Mesenchymal stem cell (in vitro differentiated cells and primary cell): ENCODE measurements at regions not wholly inside any gene's neighbourhood (a gene's known extent, or its start where the extent isn't known, plus 50 kb on each side); places are given as distances from the start of the nearest gene placed in this dataset.

Source experiments
- DNase-seq: peaks from one replicate; pipeline ENCODE4 v3.0.0-alpha.2; 2013
- H2AFZ ChIP-seq: one replicate; pipeline ENCODE4 v1.6.1; 2013; ENCODE audit warnings: low read depth, mild to moderate bottlenecking, control low read depth, inconsistent platforms, low read length, moderate library complexity
- H2AK5ac ChIP-seq: 2 replicates; pipeline ENCODE4 v1.6.1; 2013; ENCODE audit warnings: low read length, moderate library complexity, mild to moderate bottlenecking, inconsistent platforms; ENCODE audit not compliant: severe bottlenecking
- H2BK120ac ChIP-seq: one replicate; pipeline ENCODE4 v1.6.1; 2013; ENCODE audit warnings: low read depth, mild to moderate bottlenecking, inconsistent platforms, low read length, moderate library complexity
- H2BK12ac ChIP-seq, 2 experiments: one replicate each; pipeline ENCODE4 v1.6.1; 2013; ENCODE audit warnings: inconsistent platforms in 2 of 2, low read length in 2 of 2, mild to moderate bottlenecking in 2 of 2, moderate library complexity in 2 of 2, control low read depth in 1 of 2
- H2BK15ac ChIP-seq: one replicate; pipeline ENCODE4 v1.6.1; 2013; ENCODE audit warnings: mild to moderate bottlenecking, low read depth, inconsistent platforms; ENCODE audit not compliant: poor library complexity, severe bottlenecking
- H2BK5ac ChIP-seq: 2 replicates; pipeline ENCODE4 v1.6.1; 2013; ENCODE audit warnings: low read depth, mild to moderate bottlenecking, low read length, control low read depth, inconsistent platforms; ENCODE audit not compliant: poor library complexity, severe bottlenecking
- H3K14ac ChIP-seq, 2 experiments: one replicate each; pipeline ENCODE4 v1.6.1; 2013; ENCODE audit warnings: inconsistent platforms in 2 of 2, low read length in 2 of 2, control low read depth in 1 of 2, mild to moderate bottlenecking in 1 of 2, moderate library complexity in 1 of 2
- H3K18ac ChIP-seq, 2 experiments: one replicate each; pipeline ENCODE4 v1.6.1; 2013; ENCODE audit warnings: inconsistent platforms in 2 of 2, low read length in 2 of 2, control low read depth in 1 of 2, low read depth in 1 of 2, mild to moderate bottlenecking in 1 of 2
- H3K23ac ChIP-seq, 2 experiments: one replicate each; pipeline ENCODE4 v1.6.1; 2013; ENCODE audit warnings: inconsistent platforms in 2 of 2, low read length in 2 of 2, mild to moderate bottlenecking in 2 of 2, moderate library complexity in 2 of 2, control low read depth in 1 of 2
- H3K27ac ChIP-seq: 2 replicates; pipeline ENCODE4 v1.5.1; 2013; ENCODE audit warnings: mild to moderate bottlenecking, moderate library complexity, low read length, control low read depth, inconsistent platforms; ENCODE audit not compliant: poor library complexity, severe bottlenecking
- H3K27me3 ChIP-seq, 2 experiments: 2 replicates each; pipeline versions ENCODE4 v1.6.1 to v1.7.0; 2013; ENCODE audit warnings: low read length in 2 of 2, mild to moderate bottlenecking in 2 of 2, moderate library complexity in 2 of 2, control low read depth in 1 of 2, inconsistent platforms in 1 of 2; ENCODE audit not compliant: control insufficient read depth in 1 of 2, insufficient read depth in 1 of 2
- H3K36me3 ChIP-seq, 2 experiments: 2 replicates each; pipeline versions ENCODE4 v1.6.1 to v1.7.0; 2013; ENCODE audit warnings: low read length in 2 of 2, control low read depth in 1 of 2, inconsistent platforms in 1 of 2, low read depth in 1 of 2, mild to moderate bottlenecking in 1 of 2; ENCODE audit not compliant: insufficient read depth in 2 of 2, control insufficient read depth in 1 of 2
- H3K4ac ChIP-seq, 2 experiments: one replicate each; pipeline ENCODE4 v1.6.1; 2013; ENCODE audit warnings: inconsistent platforms in 2 of 2, low read length in 2 of 2, mild to moderate bottlenecking in 2 of 2, moderate library complexity in 2 of 2, control low read depth in 1 of 2, low read depth in 1 of 2
- H3K4me1 ChIP-seq: 2 replicates; pipeline ENCODE4 v1.6.1; 2013; ENCODE audit warnings: low read depth, low read length, control low read depth; ENCODE audit not compliant: control insufficient read depth, insufficient read depth
- H3K4me2 ChIP-seq: 2 replicates; pipeline ENCODE4 v1.6.1; 2013; ENCODE audit warnings: low read length, mild to moderate bottlenecking, inconsistent platforms; ENCODE audit not compliant: poor library complexity, severe bottlenecking
- H3K4me3 ChIP-seq, 2 experiments: 2 replicates each; pipeline versions ENCODE4 v1.5.1 to v1.7.0; 2013; ENCODE audit warnings: low read length in 2 of 2, mild to moderate bottlenecking in 2 of 2, control low read depth in 1 of 2, low read depth in 1 of 2; ENCODE audit not compliant: insufficient read depth in 1 of 2
- H3K79me1 ChIP-seq: replicated peaks from 2 replicates; pipeline ENCODE4 v1.6.1; 2013; ENCODE audit warnings: mild to moderate bottlenecking, control low read depth, low read length, inconsistent platforms; ENCODE audit not compliant: poor library complexity, severe bottlenecking
- H3K9ac ChIP-seq: 2 replicates; pipeline ENCODE4 v1.7.0; 2013; ENCODE audit warnings: mild to moderate bottlenecking, low read length, moderate library complexity
- H3K9me3 ChIP-seq: 2 replicates; pipeline ENCODE4 v1.7.0; 2013; ENCODE audit warnings: mild to moderate bottlenecking, low read length; ENCODE audit not compliant: control insufficient read depth
- H4K8ac ChIP-seq: one replicate; pipeline ENCODE4 v1.6.1; 2013; ENCODE audit warnings: inconsistent platforms, mild to moderate bottlenecking, low read length, moderate library complexity
- H4K91ac ChIP-seq: one replicate; pipeline ENCODE4 v1.6.1; 2013; ENCODE audit warnings: mild to moderate bottlenecking, low read length, inconsistent platforms
- WGBS: methylation state at CpG from one replicate; pipeline ENCODE4 v1.1.7; 2013; ENCODE audit warnings: mixed read lengths; 5-methylcytosine and 5-hydroxymethylcytosine counted together

GRCh38 chr1:70628973-70629372 lies 217.9 kb downstream of the CTH start:
- H3K4me3 ChIP-seq, result no peak overlapping the region
- DNase-seq, result no peak
- H2BK5ac ChIP-seq, result no peak overlapping the region
- no peak overlapping the region for H4K91ac ChIP-seq
- no peak overlapping the region for H3K18ac ChIP-seq
- H2AK5ac ChIP-seq, result no peak overlapping the region
- H3K4me1 ChIP-seq, result no peaks in the 10 kb centered on the region
- H2BK12ac ChIP-seq, result no peak overlapping the region
- no peak overlapping the region for H3K4me2 ChIP-seq
- no peaks in the 10 kb centered on the region for H3K36me3 ChIP-seq
- no peaks in the 10 kb centered on the region for H3K79me1 ChIP-seq
- H2BK15ac ChIP-seq, result no peak overlapping the region
- H3K4ac ChIP-seq, result no peak overlapping the region
- no peak overlapping the region for H2AFZ ChIP-seq
- H3K27me3 ChIP-seq, result no peaks in the 10 kb centered on the region
- H3K27ac ChIP-seq, result no peak overlapping the region
- H2BK120ac ChIP-seq, result no peak overlapping the region
- WGBS, result 55% methylated on average over 5 of the region's 5 CpGs
- peaks cover 6% of the 10 kb centered on the region for H3K9me3 ChIP-seq
- no peak overlapping the region for H4K8ac ChIP-seq
- no peak overlapping the region for H3K9ac ChIP-seq
- no peak overlapping the region for H3K23ac ChIP-seq
- no peak overlapping the region for H3K14ac ChIP-seq

- H3K4me1 ChIP-seq, result no peaks in the 10 kb centered on the region
- H3K36me3 ChIP-seq, result no peaks in the 10 kb centered on the region
Measured at GRCh38 chr1:70633004-70633403, 221.9 kb downstream of the CTH start.

GRCh38 chr1:70635868-70636267 lies 224.8 kb downstream of the CTH start:
- no peaks in the 10 kb centered on the region for H3K4me1 ChIP-seq
- no peaks in the 10 kb centered on the region for H3K9me3 ChIP-seq
- no peak overlapping the region for H2AK5ac ChIP-seq
- H2BK12ac ChIP-seq, result no peak overlapping the region
- no peak overlapping the region for H2AFZ ChIP-seq
- H3K4me3 ChIP-seq, result no peak overlapping the region
- H2BK5ac ChIP-seq, result no peak overlapping the region
- H3K79me1 ChIP-seq, result no peaks in the 10 kb centered on the region
- H3K14ac ChIP-seq, result no peak overlapping the region
- H4K91ac ChIP-seq, result no peak overlapping the region
- H4K8ac ChIP-seq, result no peak overlapping the region
- no peak for DNase-seq
- H3K23ac ChIP-seq, result no peak overlapping the region
- H3K18ac ChIP-seq, result no peak overlapping the region
- no CpG with 5 or more reads among the region's 3 CpGs for WGBS
- no peak overlapping the region for H2BK15ac ChIP-seq
- no peak overlapping the region for H2BK120ac ChIP-seq
- no peak overlapping the region for H3K27ac ChIP-seq
- no peak overlapping the region for H3K9ac ChIP-seq
- H3K27me3 ChIP-seq, result no peaks in the 10 kb centered on the region
- no peak overlapping the region for H3K4ac ChIP-seq
- H3K4me2 ChIP-seq, result no peak overlapping the region
- no peaks in the 10 kb centered on the region for H3K36me3 ChIP-seq

More at GRCh38 chr1:70633004-70633403, 221.9 kb downstream of the CTH start:
- H3K14ac ChIP-seq, result no peak overlapping the region
- H3K4ac ChIP-seq, result no peak overlapping the region
- H2AK5ac ChIP-seq, result no peak overlapping the region
- no peak overlapping the region for H2BK5ac ChIP-seq
- no peak overlapping the region for H3K4me3 ChIP-seq
- no peak overlapping the region for H2BK15ac ChIP-seq
- H3K9me3 ChIP-seq, result no peaks in the 10 kb centered on the region
- no peak overlapping the region for H3K18ac ChIP-seq
- no peak overlapping the region for H2BK120ac ChIP-seq
- no peak overlapping the region for H2BK12ac ChIP-seq
- H3K23ac ChIP-seq, result no peak overlapping the region
- H4K91ac ChIP-seq, result no peak overlapping the region
- 33% methylated on average over 1 of the region's 1 CpG for WGBS
- H3K9ac ChIP-seq, result no peak overlapping the region
- no peak overlapping the region for H2AFZ ChIP-seq
- H3K4me2 ChIP-seq, result no peak overlapping the region
- no peaks in the 10 kb centered on the region for H3K79me1 ChIP-seq
- H4K8ac ChIP-seq, result no peak overlapping the region
- no peaks in the 10 kb centered on the region for H3K27me3 ChIP-seq
- no peak for DNase-seq
- no peak overlapping the region for H3K27ac ChIP-seq

GRCh38 chr1:70641868-70642267 lies 230.8 kb downstream of the CTH start:
- Histone ChIP-seq H3K27ac (no peak overlapping the region), H2BK12ac (no peak overlapping the region), H2AFZ (no peak overlapping the region), H3K9ac (no peak overlapping the region), H3K14ac (no peak overlapping the region), H2BK15ac (no peak overlapping the region), H3K18ac (no peak overlapping the region), H4K8ac (no peak overlapping the region), H3K36me3 (no peaks in the 10 kb centered on the region), H2AK5ac (no peak overlapping the region), H4K91ac (no peak overlapping the region), H3K27me3 (no peaks in the 10 kb centered on the region), H3K79me1 (no peaks in the 10 kb centered on the region), H3K4me2 (no peak overlapping the region), H3K4me1 (no peaks in the 10 kb centered on the region), H2BK120ac (no peak overlapping the region), H3K23ac (no peak overlapping the region), H2BK5ac (no peak overlapping the region), H3K4ac (no peak overlapping the region), H3K4me3 (no peak overlapping the region), H3K9me3 (no peaks in the 10 kb centered on the region)
- DNase-seq, result no peak
- 60% methylated on average over 1 of the region's 1 CpG for WGBS
